GM18951 (cell line): ENCODE measurements at regions not wholly inside any gene's neighbourhood (a gene's known extent, or its start where the extent isn't known, plus 50 kb on each side); places are given as distances from the start of the nearest gene placed in this dataset.
"Not testable (repeated sequence)": the region's sequence is repeated elsewhere in the genome, so short reads cannot be mapped to it uniquely, and the experiment has no call there.

Source experiments
- POLR2A ChIP-seq: IDR thresholded peaks from 4 replicates; pipeline ENCODE4 v1.6.1; 2011; ENCODE audit warnings: mild to moderate bottlenecking; ENCODE audit not compliant: insufficient read length, insufficient read depth; ENCODE audit errors: extremely low read depth
- in situ Hi-C: fragments of 300-500 bp; cut with MboI; formaldehyde crosslinking; loops from one replicate; pipeline ENCODE4 v1.12.0; 2022; ENCODE audit warnings: low sequenced_read_pairs, mixed read lengths, inconsistent platforms; ENCODE audit not compliant: unreplicated experiment

- in situ Hi-C loops = no loop called here
- no peak for TF ChIP-seq POLR2A
Observed at GRCh38 chr18:11372163-11372562, 222.8 kb upstream of the PIEZO2 start.

- in situ Hi-C loops = no loop called here
- no peak for TF ChIP-seq POLR2A
Observed at GRCh38 chr18:11369556-11369955, 220.2 kb upstream of the PIEZO2 start.

- in situ Hi-C loops = no loop called here
- TF ChIP-seq POLR2A = no peak
Observed at GRCh38 chr18:11368020-11368419, 218.7 kb upstream of the PIEZO2 start.

- TF ChIP-seq POLR2A = no peak
- in situ Hi-C loops = no loop called here
Observed at GRCh38 chr18:11367351-11367750, 218.0 kb upstream of the PIEZO2 start.

GRCh38 chr18:11366410-11366809 lies 217.0 kb upstream of the PIEZO2 start:
- in situ Hi-C loops = no loop called here
- TF ChIP-seq POLR2A = no peak

GRCh38 chr18:11362856-11363255 lies 213.5 kb upstream of the PIEZO2 start:
- in situ Hi-C loops = no loop called here
- TF ChIP-seq POLR2A = no peak

- in situ Hi-C loops = not testable (repeated sequence)
Observed at GRCh38 chr18:11361862-11362261, 212.5 kb upstream of the PIEZO2 start.

GRCh38 chr18:11357678-11358077 lies 208.3 kb upstream of the PIEZO2 start:
- in situ Hi-C loops = no loop called here
- TF ChIP-seq POLR2A = no peak

GRCh38 chr18:11344576-11344975 lies 195.2 kb upstream of the PIEZO2 start:
- in situ Hi-C loops = not testable (repeated sequence)

GRCh38 chr18:11343096-11343495 lies 193.7 kb upstream of the PIEZO2 start:
- no peak for TF ChIP-seq POLR2A
- in situ Hi-C loops = no loop called here

GRCh38 chr18:11342115-11342514 lies 192.7 kb upstream of the PIEZO2 start:
- in situ Hi-C loops = not testable (repeated sequence)

GRCh38 chr18:11339188-11339775 lies 189.9 kb upstream of the PIEZO2 start:
- TF ChIP-seq POLR2A = no peak

GRCh38 chr18:11336241-11336640 lies 186.9 kb upstream of the PIEZO2 start:
- no peak for TF ChIP-seq POLR2A
- in situ Hi-C loops = no loop called here

More at GRCh38 chr18:11339188-11339775, 189.9 kb upstream of the PIEZO2 start:
- in situ Hi-C loops = no loop called here

- TF ChIP-seq POLR2A = no peak
- in situ Hi-C loops = no loop called here
Observed at GRCh38 chr18:11327391-11328009, 178.1 kb upstream of the PIEZO2 start.

GRCh38 chr18:11324956-11325882 lies 175.8 kb upstream of the PIEZO2 start:
- TF ChIP-seq POLR2A = no peak
- in situ Hi-C loops = loop anchor here (25.0 kb wide), 1 partner anchor 187 kb away; no protein-coding TSS in a partner anchor
